ENCODE measurements at regions not wholly inside any gene's neighbourhood (a gene's known extent, or its start where the extent isn't known, plus 50 kb on each side); places are given as distances from the start of the nearest gene placed in this dataset.
"Not testable (repeated sequence)": the region's sequence is repeated elsewhere in the genome, so short reads cannot be mapped to it uniquely, and the experiment has no call there.

- DNase-seq (ENCODE audit: low read depth in 3 of 3, low spot score in 1 of 3) = not testable (repeated sequence)
Measured at GRCh38 chr9:65397226-65397625, 112.2 kb upstream of the FOXD4L5 start.

- DNase-seq (ENCODE audit: low read depth in 3 of 3, low spot score in 1 of 3) = not testable (repeated sequence)
Measured at GRCh38 chr9:65396601-65397000, 111.6 kb upstream of the FOXD4L5 start.

GRCh38 chr9:65395789-65396188 lies 110.8 kb upstream of the FOXD4L5 start:
- DNase-seq (ENCODE audit: low read depth in 3 of 3, low spot score in 1 of 3) = not testable (repeated sequence)

- not testable (repeated sequence) for DNase-seq (ENCODE audit: low read depth in 3 of 3, low spot score in 1 of 3)
Measured at GRCh38 chr9:65395121-65395520, 110.1 kb upstream of the FOXD4L5 start.

GRCh38 chr9:65393111-65393810 lies 108.3 kb upstream of the FOXD4L5 start:
- DNase-seq (ENCODE audit: low read depth in 3 of 3, low spot score in 1 of 3) = not testable (repeated sequence)

GRCh38 chr9:65392611-65393010 lies 107.6 kb upstream of the FOXD4L5 start:
- DNase-seq (ENCODE audit: low read depth in 3 of 3, low spot score in 1 of 3) = not testable (repeated sequence)

- DNase-seq (ENCODE audit: low read depth in 3 of 3, low spot score in 1 of 3) = peak in 1 of 3 donors; percentile 25
Measured at GRCh38 chr9:65389710-65390109, 104.7 kb upstream of the FOXD4L5 start.

- DNase-seq (ENCODE audit: low read depth in 3 of 3, low spot score in 1 of 3) = not testable (repeated sequence)
Measured at GRCh38 chr9:65389216-65389615, 104.2 kb upstream of the FOXD4L5 start.

GRCh38 chr9:65386699-65387098 lies 101.7 kb upstream of the FOXD4L5 start:
- peak; percentile 36 to 55 (median 48) for DNase-seq (ENCODE audit: low read depth in 3 of 3, low spot score in 1 of 3)

GRCh38 chr9:65386191-65386590 lies 101.2 kb upstream of the FOXD4L5 start:
- DNase-seq (ENCODE audit: low read depth in 3 of 3, low spot score in 1 of 3) = not testable (repeated sequence)

- not testable (repeated sequence) for DNase-seq (ENCODE audit: low read depth in 3 of 3, low spot score in 1 of 3)
Measured at GRCh38 chr9:65385655-65386024, 100.6 kb upstream of the FOXD4L5 start.

- not testable (repeated sequence) for DNase-seq (ENCODE audit: low read depth in 3 of 3, low spot score in 1 of 3)
Measured at GRCh38 chr9:65384759-65385654, 100.0 kb upstream of the FOXD4L5 start.

GRCh38 chr9:65384066-65384465 lies 99.1 kb upstream of the FOXD4L5 start:
- DNase-seq (ENCODE audit: low read depth in 3 of 3, low spot score in 1 of 3) = not testable (repeated sequence)

- not testable (repeated sequence) for DNase-seq (ENCODE audit: low read depth in 3 of 3, low spot score in 1 of 3)
Measured at GRCh38 chr9:65383646-65384045, 98.6 kb upstream of the FOXD4L5 start.

- DNase-seq (ENCODE audit: low read depth in 3 of 3, low spot score in 1 of 3) = not testable (repeated sequence)
Measured at GRCh38 chr9:65382701-65383318, 97.8 kb upstream of the FOXD4L5 start.

All from stimulated activated CD4-positive, alpha-beta T cell treated with anti-CD3 and anti-CD28 coated beads, TNF-alpha, amount 100 ng/mL, for 1 hour (primary cell).